HUDEP-2 (cell line): ENCODE measurements at regions not wholly inside any gene's neighbourhood (a gene's known extent, or its start where the extent isn't known, plus 50 kb on each side); places are given as distances from the start of the nearest gene placed in this dataset.

Source experiments
- DNase-seq, 76 experiments: peaks; one replicate each; lab custom pipeline; 2025; ENCODE audit not compliant: unreplicated experiment in 76 of 76; lab: John Stamatoyannopoulos, UW

- no peak for DNase-seq
Measured at GRCh38 chr19:29098091-29098490, 114.9 kb downstream of the UQCRFS1 start.

DNA sequence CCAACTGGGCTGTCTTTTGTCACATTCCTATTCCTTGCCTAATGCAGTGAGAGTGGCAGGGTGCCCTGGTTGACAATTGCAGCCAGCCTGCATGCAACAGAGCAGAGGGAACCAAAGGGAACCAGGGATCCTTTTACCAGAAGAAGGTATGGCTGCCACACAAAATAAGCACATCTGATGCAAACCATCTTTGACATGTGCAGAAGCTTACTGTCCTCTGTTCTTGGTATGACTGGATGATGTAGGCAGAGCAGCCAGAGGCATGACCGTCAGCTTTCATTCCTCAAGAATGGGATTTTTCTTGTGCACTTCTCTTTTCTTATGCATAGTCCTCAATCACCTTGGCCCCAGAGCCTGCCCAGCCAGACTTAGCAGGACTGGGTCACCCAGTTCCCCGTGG lies 116.1 kb downstream of the UQCRFS1 start:
- no peak for DNase-seq

DNA sequence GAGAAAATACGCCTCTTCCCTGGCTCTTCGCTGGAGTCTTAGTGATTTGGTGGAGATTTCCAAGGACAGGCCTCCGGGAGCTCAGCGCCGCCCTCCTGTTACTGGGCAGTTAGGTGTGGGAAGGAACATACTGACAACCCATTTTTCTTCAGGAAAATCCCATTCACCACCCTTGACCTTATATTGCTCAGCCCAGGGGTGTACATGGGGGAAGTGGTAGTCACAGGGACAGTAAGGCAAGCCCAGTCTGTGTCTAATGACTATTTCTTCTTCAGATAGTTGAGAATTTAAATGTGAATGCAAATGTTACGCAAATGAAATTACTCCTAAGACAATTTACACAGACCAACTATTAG lies 119.4 kb downstream of the UQCRFS1 start:
- no peak for DNase-seq

DNA sequence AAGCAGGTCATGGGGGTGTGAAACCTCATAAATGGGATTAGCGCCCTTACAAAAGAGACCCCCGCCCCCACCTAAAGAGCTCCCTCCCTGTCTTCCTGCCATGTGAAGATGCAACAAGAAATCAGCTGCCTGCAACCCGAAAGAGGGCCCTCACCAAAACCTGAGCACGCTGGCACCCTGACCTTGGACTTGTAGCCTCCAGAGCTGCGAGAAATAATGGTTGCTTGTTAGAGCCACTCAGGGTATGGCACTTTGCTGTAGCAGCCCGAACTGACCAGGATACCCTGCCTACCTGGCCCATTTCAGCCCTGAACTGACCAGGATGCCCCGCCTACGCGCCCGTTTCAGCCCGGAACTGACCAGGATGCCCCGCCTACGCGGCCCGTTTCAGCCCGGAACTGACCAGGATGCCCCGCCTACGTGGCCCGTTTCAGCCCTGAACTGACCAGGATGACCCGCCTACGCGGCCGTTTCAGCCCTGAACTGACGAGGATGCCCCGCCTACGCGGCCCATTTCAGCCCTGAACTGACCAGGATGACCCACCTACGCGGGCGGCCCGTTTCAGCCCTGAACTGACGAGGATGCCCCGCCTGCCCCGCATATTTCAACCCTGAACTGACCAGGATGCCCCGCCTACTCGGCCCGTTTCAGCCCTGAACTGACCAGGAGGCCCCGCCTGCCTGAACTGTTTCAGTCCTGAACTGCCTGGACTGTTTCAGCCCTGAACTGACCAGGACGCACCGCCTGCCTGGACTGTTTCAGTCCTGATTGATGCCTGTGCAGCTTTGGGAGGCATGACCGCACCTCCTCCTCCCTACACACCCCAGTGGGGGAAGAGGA lies 120.0 kb downstream of the UQCRFS1 start:
- DNase-seq, result no peak

GRCh38 chr19:29090783-29091526 lies 122.0 kb downstream of the UQCRFS1 start:
- DNase-seq, result no peak

- no peak for DNase-seq
Measured at GRCh38 chr19:29089315-29089870, 123.6 kb downstream of the UQCRFS1 start.

DNA sequence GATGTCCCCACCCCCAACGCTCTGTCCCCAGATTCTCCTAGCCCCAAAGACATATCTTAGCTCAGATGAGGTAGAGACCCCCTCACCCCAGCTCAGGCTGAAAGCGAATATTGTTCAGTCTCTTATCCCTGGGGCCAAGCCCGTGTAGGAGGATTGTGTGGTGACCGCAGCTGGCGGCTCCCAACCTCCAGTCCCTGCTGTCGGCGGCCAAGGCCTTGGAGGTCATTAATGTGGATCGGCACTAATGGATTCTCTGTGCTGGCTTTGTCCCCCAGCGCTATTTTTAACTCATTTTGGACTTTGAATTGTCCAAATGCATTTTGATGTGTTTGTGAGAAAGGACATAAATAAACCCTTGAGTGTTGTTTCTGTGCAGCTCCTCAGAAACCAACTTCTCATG lies 124.2 kb downstream of the UQCRFS1 start:
- no peak for DNase-seq

- no peak for DNase-seq
Measured at GRCh38 chr19:29086646-29087045, 126.3 kb downstream of the UQCRFS1 start.

DNA sequence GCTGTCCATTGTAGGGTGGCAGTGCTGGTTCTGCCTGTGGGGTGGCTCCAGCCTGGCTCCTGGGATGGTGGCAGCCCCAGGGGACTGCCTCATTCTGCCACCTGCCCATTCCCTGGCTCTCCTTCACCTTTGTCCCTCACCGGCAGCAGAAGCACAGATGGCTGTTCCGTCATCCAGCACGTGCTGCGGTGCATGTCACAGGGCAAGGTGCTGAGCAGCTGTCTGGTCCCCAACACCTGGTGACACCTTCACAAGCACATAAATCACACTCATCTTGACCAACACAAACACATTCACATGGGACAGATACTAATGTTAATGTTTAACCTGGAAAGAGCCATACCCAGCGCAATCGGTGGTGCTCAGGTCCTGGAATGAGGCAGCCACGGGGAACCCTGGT lies 126.8 kb downstream of the UQCRFS1 start:
- DNase-seq, result no peak

- DNase-seq, result no peak
Measured at GRCh38 chr19:29085630-29086029, 127.3 kb downstream of the UQCRFS1 start.

GRCh38 chr19:29085206-29085605 lies 127.7 kb downstream of the UQCRFS1 start:
- DNase-seq, result no peak

DNA sequence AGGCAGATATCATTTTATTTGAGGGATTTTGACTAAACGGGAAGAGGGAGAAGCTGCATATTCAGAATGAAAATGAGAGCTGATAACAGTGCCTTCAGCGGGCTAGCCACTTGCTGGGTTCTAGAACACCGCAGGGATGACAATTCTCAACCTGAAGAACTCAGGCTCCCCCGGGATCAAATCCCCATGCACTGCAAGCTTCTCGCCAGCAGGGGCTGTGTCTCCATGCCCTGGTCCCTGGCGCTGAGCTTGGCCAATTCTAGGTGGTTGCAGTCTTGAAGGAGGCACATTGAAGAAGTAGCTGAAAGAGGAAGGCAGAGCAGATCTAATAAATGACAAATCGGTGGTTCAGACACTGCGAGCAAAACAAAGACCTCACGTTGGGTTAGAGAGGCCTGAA lies 128.7 kb downstream of the UQCRFS1 start:
- peak in 24 of 76 experiments; percentile 2 to 51 (median 13) for DNase-seq

DNA sequence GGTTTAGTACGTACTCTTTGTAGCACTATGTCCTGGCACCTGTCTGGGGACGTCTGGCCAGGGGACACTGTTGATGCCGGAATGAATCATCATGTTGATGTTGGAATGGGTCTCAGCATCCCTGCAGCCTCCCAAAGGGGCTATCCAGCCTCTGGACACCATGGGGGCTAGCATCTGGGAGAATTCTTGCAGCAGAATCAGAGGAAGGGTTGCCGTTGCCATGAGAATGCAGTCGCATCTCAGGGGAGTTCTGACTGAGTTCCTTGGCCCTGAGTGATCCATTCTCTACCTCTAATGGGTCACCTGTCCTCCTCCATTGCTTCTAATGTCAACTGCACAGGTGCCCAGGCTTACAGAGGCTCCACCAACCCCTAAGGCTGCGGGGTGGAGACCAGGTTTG lies 129.1 kb downstream of the UQCRFS1 start:
- DNase-seq, result no peak

GRCh38 chr19:29079356-29080032 lies 133.5 kb downstream of the UQCRFS1 start:
- DNase-seq, result no peak

GRCh38 chr19:29076963-29077362 lies 136.0 kb downstream of the UQCRFS1 start:
- DNase-seq, result no peak

GRCh38 chr19:29076161-29076560 lies 136.8 kb downstream of the UQCRFS1 start:
- no peak for DNase-seq

DNA sequence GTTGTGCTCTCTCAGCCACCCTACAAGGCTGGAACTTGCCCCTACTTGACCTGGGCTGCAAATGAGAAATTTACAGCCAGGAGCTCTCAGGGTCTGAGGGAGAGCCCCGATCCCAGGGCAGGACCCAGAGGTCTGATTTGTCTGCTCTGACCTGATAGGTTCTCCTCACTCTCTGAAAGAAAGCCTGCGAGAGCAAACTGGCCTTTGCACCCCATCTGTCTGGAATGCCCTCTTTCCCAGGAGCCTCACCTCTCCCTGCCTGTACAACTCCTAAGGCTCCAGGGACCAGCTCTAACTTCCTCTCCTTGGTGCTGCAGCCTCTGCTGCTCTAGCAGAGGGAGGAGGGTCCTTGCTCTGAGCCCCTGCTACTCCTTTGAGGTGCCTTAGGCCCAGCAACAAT lies 137.8 kb downstream of the UQCRFS1 start:
- no peak for DNase-seq

GRCh38 chr19:29074579-29074978 lies 138.4 kb downstream of the UQCRFS1 start:
- DNase-seq, result no peak

DNA sequence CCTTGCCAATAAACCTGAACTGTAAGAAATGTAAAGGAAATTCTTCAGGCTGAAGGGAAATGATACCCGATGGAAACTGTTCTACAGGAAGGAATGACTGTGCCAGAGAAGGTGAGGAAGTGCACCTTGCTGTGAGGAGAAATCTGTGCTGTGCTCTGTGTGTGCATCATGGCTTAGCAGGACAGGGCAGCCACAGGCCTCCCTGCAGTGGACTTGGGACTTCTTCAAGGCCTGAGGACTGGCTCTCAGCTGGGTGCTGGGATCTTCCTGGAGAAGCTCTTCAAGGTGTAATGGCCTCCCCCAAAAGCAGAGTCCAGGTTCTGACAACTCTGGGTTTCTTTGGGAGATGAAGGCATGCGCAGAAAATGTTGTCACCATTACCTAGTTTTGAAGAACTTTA lies 145.1 kb downstream of the UQCRFS1 start:
- no peak for DNase-seq

- DNase-seq, result no peak
Measured at GRCh38 chr19:29062475-29063435, 150.2 kb downstream of the UQCRFS1 start.
